HG03159 (cell line): ENCODE measurements at regions not wholly inside any gene's neighbourhood (a gene's known extent, or its start where the extent isn't known, plus 50 kb on each side); places are given as distances from the start of the nearest gene placed in this dataset.
"Not testable (repeated sequence)": the region's sequence is repeated elsewhere in the genome, so short reads cannot be mapped to it uniquely, and the experiment has no call there.

Experiments
- ATAC-seq: cut with Tn5 transposase; IDR thresholded peaks from one replicate; pipeline ENCODE4 v1.9.1; 2021; ENCODE audit warnings: mild to moderate bottlenecking, moderate library complexity; ENCODE audit not compliant: unreplicated experiment

- ATAC-seq: no peak
Observed at GRCh38 chr16:86857807-86858206, 279.5 kb downstream of the FOXL1 start.

- ATAC-seq: no peak
Observed at GRCh38 chr16:86858501-86858900, 280.2 kb downstream of the FOXL1 start.

- not testable (repeated sequence) for ATAC-seq
Observed at GRCh38 chr16:86861270-86861858, 283.0 kb downstream of the FOXL1 start.

- ATAC-seq: no peak
Observed at GRCh38 chr16:86862595-86863280, 284.4 kb downstream of the FOXL1 start.

GRCh38 chr16:86863609-86864008, 285.3 kb downstream of the FOXL1 start:
- ATAC-seq: no peak

- ATAC-seq: no peak
Observed at GRCh38 chr16:86864586-86864985, 286.2 kb downstream of the FOXL1 start.

GRCh38 chr16:86865851-86866662, 287.7 kb downstream of the FOXL1 start:
- ATAC-seq: no peak

- ATAC-seq: no peak
Observed at GRCh38 chr16:86866986-86867722, 288.8 kb downstream of the FOXL1 start.

GRCh38 chr16:86868070-86868469, 289.7 kb downstream of the FOXL1 start:
- no peak for ATAC-seq

- ATAC-seq: no peak
Observed at GRCh38 chr16:86868786-86869185, 290.4 kb downstream of the FOXL1 start.

- no peak for ATAC-seq
Observed at GRCh38 chr16:86869288-86870022, 291.1 kb downstream of the FOXL1 start.

- no peak for ATAC-seq
Observed at GRCh38 chr16:86870380-86870779, 292.0 kb downstream of the FOXL1 start.

- no peak for ATAC-seq
Observed at GRCh38 chr16:86872131-86872530, 293.8 kb downstream of the FOXL1 start.

GRCh38 chr16:86872833-86873232, 294.5 kb downstream of the FOXL1 start:
- no peak for ATAC-seq

- no peak for ATAC-seq
Observed at GRCh38 chr16:86874141-86874540, 295.8 kb downstream of the FOXL1 start.

GRCh38 chr16:86876499-86876898, 298.1 kb downstream of the FOXL1 start:
- no peak for ATAC-seq

GRCh38 chr16:86877108-86877507, 298.8 kb downstream of the FOXL1 start:
- ATAC-seq: no peak

GRCh38 chr16:86877835-86878234, 299.5 kb downstream of the FOXL1 start:
- no peak for ATAC-seq

- ATAC-seq: no peak
Observed at GRCh38 chr16:86878236-86879080, 300.1 kb downstream of the FOXL1 start.

- ATAC-seq: no peak
Observed at GRCh38 chr16:86879268-86879667, 300.9 kb downstream of the FOXL1 start.
